ENCODE measurements at regions not wholly inside any gene's neighbourhood (a gene's known extent, or its start where the extent isn't known, plus 50 kb on each side); places are given as distances from the start of the nearest gene placed in this dataset.

- no peak for DNase-seq (ENCODE audit: low read depth)
- no peak overlapping the region for H3K4me3 ChIP-seq (ENCODE audit: low read depth, low read length)
- no peak for TF ChIP-seq MAX (IDR thresholded peaks at IDR 0.05; ENCODE audit: low read depth, low read length)
Observed at GRCh38 chr2:65483763-65484162, 51.4 kb upstream of the SPRED2 start.

GRCh38 chr2:65482971-65483370 is 50.6 kb upstream of the SPRED2 start:
- DNase-seq (ENCODE audit: low read depth): no peak
- TF ChIP-seq POLR2A (IDR thresholded peaks at IDR 0.05; ENCODE audit: extremely low read depth, insufficient read length) (no peak), CTCF (IDR thresholded peaks at IDR 0.05; ENCODE audit: low read depth, low read length) (no peak), MAX (IDR thresholded peaks at IDR 0.05; ENCODE audit: low read depth, low read length) (no peak), MYC (IDR thresholded peaks at IDR 0.05; ENCODE audit: low read depth, low read length) (no peak)
- H3K4me3 ChIP-seq (ENCODE audit: low read depth, low read length): no peak overlapping the region

All from NB4 (cell line).